CD4-positive, alpha-beta T cell treated with Interleukin-4 for 1 hour (primary cell): ENCODE measurements at regions not wholly inside any gene's neighbourhood (a gene's known extent, or its start where the extent isn't known, plus 50 kb on each side); places are given as distances from the start of the nearest gene placed in this dataset.

Experiments used
- DNase-seq, 2 donors: peaks; one replicate each; pipeline ENCODE4 v3.0.0-alpha.2; 2020 to 2022

DNA sequence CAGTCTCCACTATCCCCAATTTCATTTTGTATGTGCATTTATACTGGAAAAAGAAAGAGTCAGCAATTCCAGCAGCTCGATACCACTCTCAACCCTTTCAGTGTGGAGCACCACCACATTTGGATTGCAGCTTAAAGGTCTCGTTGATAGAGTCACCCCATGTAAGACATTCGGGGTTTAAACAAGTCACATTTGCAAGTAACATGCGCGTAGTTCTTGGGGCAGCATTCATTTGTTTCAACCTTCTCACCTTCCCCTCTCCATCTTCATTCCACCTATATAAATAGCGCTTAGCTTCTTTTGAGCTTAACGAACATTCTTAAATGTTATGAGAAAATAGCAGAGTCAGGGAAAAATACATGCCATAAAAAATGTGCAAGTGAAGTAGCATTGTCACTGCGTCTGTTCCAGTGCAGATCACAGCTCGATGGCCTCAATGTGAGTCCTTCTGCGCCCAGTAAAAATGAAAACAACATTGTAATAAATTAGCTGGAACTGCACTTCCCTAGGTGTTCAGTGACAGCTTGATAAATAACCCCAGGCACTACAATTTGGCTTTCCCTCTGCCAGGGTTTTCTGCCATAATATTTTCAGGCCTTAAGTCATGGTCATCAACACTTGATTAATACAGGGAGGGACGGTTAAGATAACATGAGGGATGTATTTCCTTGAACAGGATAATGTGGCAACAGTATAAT, 737.8 kb upstream of the NRSN1 start:
- DNase-seq: no peak

DNA sequence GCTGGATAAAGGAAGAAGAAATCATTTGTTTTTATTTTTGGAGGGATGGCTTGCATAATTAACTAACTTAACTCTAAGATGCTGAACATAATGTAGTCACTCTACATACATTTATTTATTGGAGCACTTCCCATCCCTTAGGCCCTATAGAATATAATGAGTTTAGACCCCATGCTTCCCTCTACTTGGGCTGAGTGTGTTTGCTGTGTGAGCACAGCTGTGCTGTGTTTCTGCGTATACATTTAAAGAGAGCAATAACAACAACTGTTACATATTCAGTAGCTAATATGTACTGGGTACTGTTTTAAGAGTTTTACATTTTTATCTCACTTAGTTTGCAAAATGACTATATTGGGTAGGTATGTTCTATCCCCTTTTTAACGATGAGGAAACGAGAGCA, 736.6 kb upstream of the NRSN1 start:
- DNase-seq: no peak

DNA sequence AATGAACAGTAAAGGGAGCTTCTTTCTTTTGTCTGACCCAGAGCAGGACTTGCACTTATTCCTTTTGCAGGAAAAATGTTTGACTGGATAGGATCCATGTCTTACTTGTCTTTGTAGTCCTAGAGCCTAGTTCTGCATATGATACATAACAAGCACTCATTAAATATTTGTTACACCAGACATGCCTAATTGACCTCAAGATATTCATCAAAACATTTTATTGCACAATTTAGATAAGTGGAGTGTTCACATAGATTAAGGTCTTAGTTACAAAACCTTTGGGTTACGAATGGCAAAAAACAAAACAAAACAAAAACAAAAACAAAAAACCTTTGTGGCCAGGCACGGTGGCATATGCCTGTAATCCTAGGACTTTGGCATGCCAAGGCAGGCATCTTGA, 735.8 kb upstream of the NRSN1 start:
- no peak for DNase-seq

GRCh38 chr6:23394681-23395080, 731.3 kb upstream of the NRSN1 start:
- no peak for DNase-seq

GRCh38 chr6:23395381-23395780, 730.6 kb upstream of the NRSN1 start:
- no peak for DNase-seq

DNA sequence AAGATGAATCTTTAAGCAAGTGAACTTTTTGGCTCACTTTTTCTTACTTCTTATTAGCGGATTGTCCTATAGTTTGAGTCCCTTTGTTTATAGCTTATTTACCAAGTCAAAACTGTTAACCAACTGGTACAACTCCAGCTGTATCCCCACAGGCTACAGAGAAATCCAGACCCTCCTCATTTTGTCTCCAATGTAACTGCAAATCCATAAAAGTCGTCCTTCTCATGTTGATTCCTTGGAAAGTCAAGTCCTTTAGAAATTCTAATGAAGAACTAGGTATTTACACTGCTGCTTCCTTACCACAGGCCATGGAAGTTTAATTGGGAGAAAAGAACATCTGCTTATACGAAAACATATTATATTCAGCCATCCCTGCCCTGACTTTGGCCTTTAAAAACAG, 729.1 kb upstream of the NRSN1 start:
- DNase-seq: no peak

- no peak for DNase-seq
These were observed 722.6 kb upstream of the NRSN1 start for GRCh38 chr6:23403460-23403859.

- no peak for DNase-seq
These were observed 716.5 kb upstream of the NRSN1 start for GRCh38 chr6:23409531-23409930.

GRCh38 chr6:23410439-23410838, 715.6 kb upstream of the NRSN1 start:
- DNase-seq: no peak

DNA sequence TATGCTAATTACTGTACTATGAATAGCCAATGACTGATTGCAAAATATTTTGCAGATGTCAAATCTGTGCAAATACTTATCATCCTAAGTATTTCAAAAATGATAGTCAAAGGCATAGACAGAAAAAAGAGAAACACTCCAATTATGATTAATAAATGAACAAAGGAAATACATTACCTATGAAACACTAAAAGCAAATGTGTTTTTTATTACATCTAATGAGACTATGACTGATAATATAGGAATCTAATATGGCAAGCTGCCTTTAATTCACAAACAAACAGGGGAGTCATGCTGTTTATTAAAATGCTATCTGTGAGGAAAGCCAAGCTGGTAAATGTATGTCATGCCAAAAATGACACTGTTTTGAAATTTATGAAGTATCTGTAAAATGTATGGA, 713.2 kb upstream of the NRSN1 start:
- no peak for DNase-seq

- no peak for DNase-seq
These were observed 712.5 kb upstream of the NRSN1 start for GRCh38 chr6:23413327-23414050.

DNA sequence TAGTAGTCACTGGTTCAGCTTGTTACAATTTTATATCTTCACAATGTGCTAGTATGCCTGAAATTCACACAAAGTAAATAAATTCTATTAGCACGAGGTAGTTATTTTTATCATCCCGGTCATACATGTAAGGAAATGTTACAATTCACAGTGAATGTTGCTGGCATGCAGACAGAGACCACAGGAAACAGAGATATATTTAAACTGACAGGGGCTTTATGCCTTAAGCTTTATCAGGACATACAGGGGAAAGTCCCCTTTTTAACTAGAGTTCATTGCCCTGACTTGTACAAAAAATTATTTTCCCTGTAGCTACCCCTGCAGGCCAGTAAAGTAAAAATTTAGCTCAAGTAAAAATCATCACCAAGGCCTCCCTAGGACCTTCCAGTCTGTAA, 712.0 kb upstream of the NRSN1 start:
- DNase-seq: no peak

DNA sequence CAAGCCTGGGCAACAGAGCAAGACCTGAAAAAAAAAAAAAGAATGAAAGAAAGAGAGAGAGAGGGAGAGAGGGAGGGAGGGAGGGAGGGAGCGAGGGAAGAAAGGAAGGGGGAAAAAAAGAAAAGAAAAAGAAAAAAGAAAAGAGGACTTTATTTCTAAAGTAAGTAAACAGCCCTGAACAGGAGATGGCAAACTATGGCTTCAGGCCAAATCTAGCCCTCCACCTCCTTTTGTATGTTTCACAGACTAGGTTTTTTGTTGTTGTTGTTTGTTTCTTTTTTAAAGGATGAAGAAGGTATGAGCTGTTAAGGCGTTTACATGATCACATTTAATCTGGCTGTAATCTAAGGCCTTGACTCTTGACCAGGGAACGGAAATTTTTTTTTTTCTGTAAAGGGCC, 711.1 kb upstream of the NRSN1 start:
- no peak for DNase-seq

- no peak for DNase-seq
These were observed 710.1 kb upstream of the NRSN1 start for GRCh38 chr6:23415819-23416427.

- no peak for DNase-seq
These were observed 708.9 kb upstream of the NRSN1 start for GRCh38 chr6:23417133-23417532.

GRCh38 chr6:23418095-23418494, 707.9 kb upstream of the NRSN1 start:
- no peak for DNase-seq

DNA sequence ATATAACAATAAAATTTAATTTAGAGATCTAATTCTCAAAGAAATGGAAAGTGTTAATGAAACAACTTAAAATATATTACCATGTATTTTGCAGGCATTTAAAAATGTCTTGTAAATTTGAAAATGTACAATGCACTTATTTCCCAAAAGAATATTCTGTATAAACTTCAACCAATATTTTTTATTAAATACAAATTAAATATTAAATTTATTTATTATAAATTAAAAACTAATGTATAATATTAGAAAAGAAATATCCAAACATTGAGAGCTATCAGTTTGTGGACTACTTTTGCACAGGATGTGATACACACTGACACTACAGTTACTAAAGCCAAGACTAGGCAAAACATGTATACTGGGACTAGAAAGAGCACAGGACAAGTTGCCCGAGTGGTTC, 707.0 kb upstream of the NRSN1 start:
- no peak for DNase-seq

DNA sequence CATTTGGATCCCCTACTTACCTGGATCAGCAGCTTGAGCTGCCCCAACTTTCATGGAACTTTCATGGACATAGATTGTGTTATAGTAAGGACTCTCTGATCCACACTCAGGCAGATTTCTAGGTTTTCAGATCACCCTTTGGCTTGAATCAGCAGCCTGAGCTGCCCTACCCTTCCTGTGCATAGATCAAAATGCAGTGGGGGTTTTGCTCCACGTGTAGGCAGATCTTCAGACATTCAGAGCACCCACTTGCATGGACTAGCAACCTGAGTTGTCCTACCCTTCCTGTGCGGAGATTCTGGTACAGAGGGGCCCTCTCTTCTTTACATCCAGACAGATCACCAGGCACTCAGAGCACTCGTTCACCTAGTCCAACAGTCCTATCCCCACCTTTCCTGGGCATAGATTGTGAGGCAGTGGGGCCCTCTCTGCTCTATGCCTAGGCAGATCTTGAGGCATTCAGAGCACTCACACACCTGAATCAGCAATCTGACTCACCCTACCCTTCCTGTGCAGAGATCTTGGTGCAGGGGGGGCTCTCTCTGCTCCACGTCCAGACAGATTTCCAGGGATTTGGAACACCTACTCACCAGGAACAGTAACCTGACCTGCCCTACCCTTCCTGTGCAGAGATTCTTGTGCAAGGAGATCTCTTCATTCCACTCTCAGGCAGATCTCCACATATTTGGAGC, 705.2 kb upstream of the NRSN1 start:
- DNase-seq: no peak

- DNase-seq: no peak
These were observed 701.4 kb upstream of the NRSN1 start for GRCh38 chr6:23424584-23424983.

- no peak for DNase-seq
These were observed 690.9 kb upstream of the NRSN1 start for GRCh38 chr6:23435126-23435525.

GRCh38 chr6:23435798-23436197, 690.2 kb upstream of the NRSN1 start:
- DNase-seq: no peak

DNA sequence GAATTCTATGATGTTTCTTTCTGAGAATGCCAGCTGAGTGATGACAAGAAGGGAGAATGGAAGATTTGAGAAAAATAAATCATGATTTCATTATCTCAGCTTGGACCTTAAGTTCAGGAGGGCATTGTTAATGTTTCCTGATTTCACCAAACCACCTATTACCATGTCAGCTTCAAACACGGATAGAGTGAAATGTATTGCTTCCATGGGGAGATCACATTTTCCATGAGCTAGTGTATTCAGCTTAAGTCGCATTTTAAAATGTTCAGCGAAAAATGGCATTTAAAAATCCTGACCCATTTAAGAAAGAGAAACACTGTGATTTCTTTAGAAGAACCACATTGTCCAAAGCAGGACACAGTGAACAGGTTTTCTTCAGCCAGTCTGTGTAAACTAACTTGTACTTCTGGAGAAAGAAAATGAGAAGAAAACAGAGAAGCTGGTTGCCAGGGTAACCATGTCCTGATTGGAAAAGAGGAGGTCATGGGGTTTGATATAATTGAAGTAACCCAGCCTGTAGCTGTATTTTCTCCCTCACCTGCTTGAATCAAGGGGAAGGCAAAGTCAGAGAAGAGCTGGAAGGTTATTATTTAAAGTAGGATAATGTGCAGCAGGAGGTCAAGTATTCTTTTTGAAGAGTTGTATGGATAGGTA, 684.1 kb upstream of the NRSN1 start:
- no peak for DNase-seq

DNA sequence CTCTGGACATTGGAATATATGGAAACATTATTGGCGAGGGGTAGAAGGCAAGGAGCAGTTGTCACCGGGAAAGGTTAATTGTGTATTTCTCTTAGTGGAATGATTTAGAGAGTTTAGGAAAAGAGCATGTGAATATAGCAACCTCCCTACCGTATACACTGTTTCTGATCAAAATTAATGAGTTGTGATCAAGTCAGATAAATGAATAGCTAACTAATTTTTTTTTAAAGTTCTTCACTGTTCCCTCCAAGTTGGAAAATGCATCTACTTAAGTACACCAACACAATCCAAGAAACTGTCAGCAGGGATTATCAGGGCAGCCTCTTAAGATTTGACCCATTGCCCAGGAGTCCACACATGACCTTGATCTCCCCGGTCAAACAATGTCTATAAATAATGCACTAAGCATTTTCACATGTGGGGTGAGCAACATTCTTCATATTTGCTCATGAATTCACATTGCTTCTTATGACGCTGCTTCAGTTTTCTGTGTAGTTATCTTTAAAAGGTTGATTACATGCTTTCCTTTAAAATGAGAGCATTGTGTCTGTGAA, 680.8 kb upstream of the NRSN1 start:
- DNase-seq: no peak
